Spleen (tissue), 7 donors: ENCODE measurements at regions not wholly inside any gene's neighbourhood (a gene's known extent, or its start where the extent isn't known, plus 50 kb on each side); places are given as distances from the start of the nearest gene placed in this dataset.

Experiments
- POLR2A ChIP-seq, 3 donors: fragments of 450-650 bp; IDR thresholded peaks; one replicate each; pipeline ENCODE4 v1.5.1; 2017; ENCODE audit warnings: antibody characterized with exemption in 3 of 3, mild to moderate bottlenecking in 1 of 3
- TF ChIP-seq, protein P1 (sequence below), 11 experiments: fragments of 200-600 bp in 7 of 11; fragments of 450-650 bp in 4 of 11; sonication (generic) in 4 of 11; IDR thresholded peaks in 8 of 11; conservative IDR thresholded peaks in 3 of 11; 1 replicate in 7 of 11; 2 replicates in 4 of 11; pipeline versions ENCODE4 v1.4.0 to v1.8.0; 2016 to 2021; ENCODE audit warnings: antibody characterized with exemption in 11 of 11, inconsistent platforms in 4 of 11, mild to moderate bottlenecking in 1 of 11
- donor health status: DM: no; HTN: no; CAD: no; lungs with moderate emphysema.
- donor health status: DM: no; HTN: no; CAD: no.
- donor health status: DM: no; HTN: no; CAD: no.

DNA sequence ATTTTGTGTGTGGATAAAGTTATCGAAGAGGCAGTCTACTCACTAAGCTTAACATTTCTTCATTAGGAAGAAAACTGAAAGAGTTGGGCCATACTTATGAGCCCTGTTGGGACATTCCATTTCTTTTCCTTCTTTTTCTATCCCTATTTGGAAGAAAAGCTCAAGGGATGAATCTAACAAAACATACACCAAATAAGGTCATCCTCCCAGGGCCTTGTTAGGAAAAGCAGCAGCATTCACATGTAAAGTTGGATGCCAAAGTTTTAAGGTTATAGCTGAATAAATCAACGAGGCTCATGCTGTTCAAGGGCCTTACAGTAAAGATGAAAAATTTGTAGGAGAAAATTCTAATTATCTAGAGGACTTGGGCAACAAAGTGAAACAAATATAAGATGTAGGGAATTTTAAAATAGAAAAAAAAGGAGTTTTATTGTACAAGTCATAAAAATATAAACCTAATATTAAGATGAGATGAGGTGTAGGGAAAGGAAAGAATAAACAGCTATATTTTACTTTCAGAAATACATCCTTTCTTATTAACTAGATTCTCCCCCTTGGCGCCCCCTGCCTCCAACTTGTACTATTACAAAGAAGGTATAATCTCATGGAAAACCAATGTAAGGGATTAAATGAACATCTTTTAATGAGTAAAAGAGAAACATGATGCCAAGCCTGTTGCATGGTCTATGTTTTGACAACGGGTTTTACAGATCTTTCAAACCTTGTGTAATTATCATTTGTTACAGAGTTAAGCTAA lies 160.4 kb downstream of the PCDH20 start:
- TF ChIP-seq, protein P1, sequence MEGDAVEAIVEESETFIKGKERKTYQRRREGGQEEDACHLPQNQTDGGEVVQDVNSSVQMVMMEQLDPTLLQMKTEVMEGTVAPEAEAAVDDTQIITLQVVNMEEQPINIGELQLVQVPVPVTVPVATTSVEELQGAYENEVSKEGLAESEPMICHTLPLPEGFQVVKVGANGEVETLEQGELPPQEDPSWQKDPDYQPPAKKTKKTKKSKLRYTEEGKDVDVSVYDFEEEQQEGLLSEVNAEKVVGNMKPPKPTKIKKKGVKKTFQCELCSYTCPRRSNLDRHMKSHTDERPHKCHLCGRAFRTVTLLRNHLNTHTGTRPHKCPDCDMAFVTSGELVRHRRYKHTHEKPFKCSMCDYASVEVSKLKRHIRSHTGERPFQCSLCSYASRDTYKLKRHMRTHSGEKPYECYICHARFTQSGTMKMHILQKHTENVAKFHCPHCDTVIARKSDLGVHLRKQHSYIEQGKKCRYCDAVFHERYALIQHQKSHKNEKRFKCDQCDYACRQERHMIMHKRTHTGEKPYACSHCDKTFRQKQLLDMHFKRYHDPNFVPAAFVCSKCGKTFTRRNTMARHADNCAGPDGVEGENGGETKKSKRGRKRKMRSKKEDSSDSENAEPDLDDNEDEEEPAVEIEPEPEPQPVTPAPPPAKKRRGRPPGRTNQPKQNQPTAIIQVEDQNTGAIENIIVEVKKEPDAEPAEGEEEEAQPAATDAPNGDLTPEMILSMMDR (IDR thresholded peaks at IDR 0.05 in 8 of 11, conservative IDR thresholded peaks at IDR 0.05 in 3 of 11) = no peak
- TF ChIP-seq POLR2A (IDR thresholded peaks at IDR 0.05) = no peak
